Smooth muscle cell (in vitro differentiated cells): ENCODE measurements at regions not wholly inside any gene's neighbourhood (a gene's known extent, or its start where the extent isn't known, plus 50 kb on each side); places are given as distances from the start of the nearest gene placed in this dataset.

Experiments used
- DNase-seq: peaks from one replicate; lab custom pipeline; 2025; ENCODE audit not compliant: unreplicated experiment; lab: John Stamatoyannopoulos, UW
- H2AFZ ChIP-seq: fragments of 200-600 bp; sonication (generic); 2 replicates; pipeline ENCODE4 v1.6.0; 2016; ENCODE audit warnings: antibody characterized with exemption, low read depth, mild to moderate bottlenecking
- H3F3A ChIP-seq: fragments of 200-600 bp; sonication (generic); 2 replicates; pipeline ENCODE4 v1.6.0; 2017; ENCODE audit warnings: antibody characterized with exemption, low read depth
- H3K27ac ChIP-seq: fragments of 200-600 bp; sonication (generic); 2 replicates; pipeline ENCODE4 v1.5.1; 2016; ENCODE audit warnings: low read depth, mild to moderate bottlenecking
- H3K27me3 ChIP-seq: fragments of 200-600 bp; sonication (generic); 2 replicates; pipeline ENCODE4 v1.6.1; 2016; ENCODE audit warnings: low read depth, mild to moderate bottlenecking
- H3K36me3 ChIP-seq: fragments of 200-600 bp; sonication (generic); 2 replicates; pipeline ENCODE4 v1.5.1; 2016; ENCODE audit warnings: low read depth
- H3K4me1 ChIP-seq: fragments of 200-600 bp; sonication (generic); 2 replicates; pipeline ENCODE4 v1.5.1; 2016; ENCODE audit warnings: low read depth
- H3K4me2 ChIP-seq: fragments of 200-600 bp; sonication (generic); 2 replicates; pipeline ENCODE4 v1.6.0; 2016; ENCODE audit warnings: mild to moderate bottlenecking
- H3K4me3 ChIP-seq: fragments of 200-600 bp; sonication (generic); 2 replicates; pipeline ENCODE4 v1.5.1; 2016; ENCODE audit warnings: mild to moderate bottlenecking
- H3K79me2 ChIP-seq: fragments of 200-600 bp; sonication (generic); 2 replicates; pipeline ENCODE4 v1.6.0; 2016; ENCODE audit warnings: low read depth, mild to moderate bottlenecking
- H3K9ac ChIP-seq: fragments of 200-600 bp; sonication (generic); 2 replicates; pipeline ENCODE4 v1.6.0; 2016; ENCODE audit warnings: low read depth
- H3K9me3 ChIP-seq: fragments of 200-600 bp; sonication (generic); replicated peaks from 2 replicates; pipeline ENCODE4 v1.5.1; 2016; ENCODE audit warnings: low read depth
- H4K20me1 ChIP-seq: fragments of 200-600 bp; sonication (generic); 2 replicates; pipeline ENCODE4 v1.6.0; 2016; ENCODE audit warnings: low read depth
- WGBS: methylation state at CpG from one replicate; pipeline ENCODE4 v1.1.7; 2016; ENCODE audit warnings: low lambda C conversion rate; 5-methylcytosine and 5-hydroxymethylcytosine counted together
- TF ChIP-seq, protein P1 (sequence below): fragments of 200-600 bp; sonication (generic); IDR thresholded peaks from 2 replicates; pipeline ENCODE4 v1.5.1; 2017; ENCODE audit warnings: borderline replicate concordance, mild to moderate bottlenecking, antibody characterized with exemption; ENCODE audit not compliant: insufficient read depth, poor library complexity, severe bottlenecking

- no peak overlapping the region for H3K9ac ChIP-seq
- no peaks in the 10 kb centered on the region for H3K27me3 ChIP-seq
- no peaks in the 10 kb centered on the region for H3K79me2 ChIP-seq
- WGBS = 82% methylated on average over 4 of the region's 4 CpGs
- H3K36me3 ChIP-seq = no peaks in the 10 kb centered on the region
- TF ChIP-seq, protein P1, sequence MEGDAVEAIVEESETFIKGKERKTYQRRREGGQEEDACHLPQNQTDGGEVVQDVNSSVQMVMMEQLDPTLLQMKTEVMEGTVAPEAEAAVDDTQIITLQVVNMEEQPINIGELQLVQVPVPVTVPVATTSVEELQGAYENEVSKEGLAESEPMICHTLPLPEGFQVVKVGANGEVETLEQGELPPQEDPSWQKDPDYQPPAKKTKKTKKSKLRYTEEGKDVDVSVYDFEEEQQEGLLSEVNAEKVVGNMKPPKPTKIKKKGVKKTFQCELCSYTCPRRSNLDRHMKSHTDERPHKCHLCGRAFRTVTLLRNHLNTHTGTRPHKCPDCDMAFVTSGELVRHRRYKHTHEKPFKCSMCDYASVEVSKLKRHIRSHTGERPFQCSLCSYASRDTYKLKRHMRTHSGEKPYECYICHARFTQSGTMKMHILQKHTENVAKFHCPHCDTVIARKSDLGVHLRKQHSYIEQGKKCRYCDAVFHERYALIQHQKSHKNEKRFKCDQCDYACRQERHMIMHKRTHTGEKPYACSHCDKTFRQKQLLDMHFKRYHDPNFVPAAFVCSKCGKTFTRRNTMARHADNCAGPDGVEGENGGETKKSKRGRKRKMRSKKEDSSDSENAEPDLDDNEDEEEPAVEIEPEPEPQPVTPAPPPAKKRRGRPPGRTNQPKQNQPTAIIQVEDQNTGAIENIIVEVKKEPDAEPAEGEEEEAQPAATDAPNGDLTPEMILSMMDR = no peak
- H3K4me2 ChIP-seq = no peak overlapping the region
- no peak for DNase-seq
- H3K9me3 ChIP-seq = no peaks in the 10 kb centered on the region
- no peak overlapping the region for H3K27ac ChIP-seq
- no peaks in the 10 kb centered on the region for H3F3A ChIP-seq
- H2AFZ ChIP-seq = no peak overlapping the region
- no peak overlapping the region for H3K4me3 ChIP-seq
- no peaks in the 10 kb centered on the region for H4K20me1 ChIP-seq
- no peaks in the 10 kb centered on the region for H3K4me1 ChIP-seq
Observed at GRCh38 chr4:89398146-89398545, 90.5 kb upstream of the GPRIN3 start.

DNA sequence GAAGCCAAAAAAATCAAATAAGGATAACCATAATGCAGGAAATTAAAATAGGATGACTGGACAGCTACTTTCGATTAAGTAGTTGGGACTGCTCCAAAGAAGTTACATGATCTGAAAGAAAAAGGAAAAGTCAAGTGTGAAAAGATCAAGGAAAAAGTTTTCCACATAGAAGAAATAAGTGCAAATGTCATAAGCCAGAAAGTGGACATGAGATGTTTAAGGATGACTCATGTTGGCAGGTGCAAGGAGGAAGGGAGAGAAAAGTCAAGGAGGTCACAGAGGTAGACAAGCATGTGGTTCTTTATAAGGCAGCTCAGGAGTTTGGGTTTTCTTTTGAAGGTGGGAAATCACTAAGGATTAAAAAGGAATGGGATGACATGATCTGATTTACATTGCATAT is 89.8 kb upstream of the GPRIN3 start:
- 93% methylated on average over 1 of the region's 1 CpG for WGBS
- H3K27me3 ChIP-seq = no peaks in the 10 kb centered on the region

DNA sequence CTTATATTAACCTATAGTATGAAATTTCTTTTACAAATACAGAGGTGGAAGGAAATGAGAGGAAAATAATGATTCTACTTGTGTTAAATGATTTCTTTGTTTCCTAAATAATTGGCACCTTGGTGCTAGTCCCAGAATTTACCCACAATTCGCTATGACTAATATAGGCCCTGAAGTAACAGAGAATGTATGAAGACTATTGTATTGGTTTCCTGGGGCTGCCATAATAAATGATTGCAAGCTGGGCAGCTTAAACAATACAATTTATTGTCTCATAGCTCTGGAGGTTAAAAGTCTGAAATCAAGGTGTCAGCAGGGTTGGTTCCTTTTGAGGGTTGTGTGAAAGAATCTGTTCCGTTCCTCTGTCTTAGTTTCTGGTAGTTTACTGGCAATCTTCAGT is 74.8 kb upstream of the GPRIN3 start:
- Histone ChIP-seq H3K4me1 (no peaks in the 10 kb centered on the region), H2AFZ (no peak overlapping the region), H3K36me3 (no peaks in the 10 kb centered on the region), H4K20me1 (no peaks in the 10 kb centered on the region), H3K27me3 (peaks cover 4% of the 10 kb centered on the region), H3K27ac (no peak overlapping the region), H3F3A (no peaks in the 10 kb centered on the region), H3K4me3 (no peak overlapping the region), H3K79me2 (no peaks in the 10 kb centered on the region), H3K9ac (no peak overlapping the region), H3K4me2 (no peak overlapping the region), H3K9me3 (no peaks in the 10 kb centered on the region)
- TF ChIP-seq, protein P1 = no peak
- no peak for DNase-seq
- 89% methylated on average over 2 of the region's 2 CpGs for WGBS

More for the DNA sequence above, 89.8 kb upstream of the GPRIN3 start:
- TF ChIP-seq, protein P1 = no peak
- no peaks in the 10 kb centered on the region for H4K20me1 ChIP-seq
- H3F3A ChIP-seq = no peaks in the 10 kb centered on the region
- no peak overlapping the region for H3K4me3 ChIP-seq
- no peak overlapping the region for H3K9ac ChIP-seq
- H3K9me3 ChIP-seq = no peaks in the 10 kb centered on the region
- H3K79me2 ChIP-seq = no peaks in the 10 kb centered on the region
- no peaks in the 10 kb centered on the region for H3K4me1 ChIP-seq
- H2AFZ ChIP-seq = no peak overlapping the region
- H3K4me2 ChIP-seq = no peak overlapping the region
- no peak for DNase-seq
- no peaks in the 10 kb centered on the region for H3K36me3 ChIP-seq
- H3K27ac ChIP-seq = no peak overlapping the region

DNA sequence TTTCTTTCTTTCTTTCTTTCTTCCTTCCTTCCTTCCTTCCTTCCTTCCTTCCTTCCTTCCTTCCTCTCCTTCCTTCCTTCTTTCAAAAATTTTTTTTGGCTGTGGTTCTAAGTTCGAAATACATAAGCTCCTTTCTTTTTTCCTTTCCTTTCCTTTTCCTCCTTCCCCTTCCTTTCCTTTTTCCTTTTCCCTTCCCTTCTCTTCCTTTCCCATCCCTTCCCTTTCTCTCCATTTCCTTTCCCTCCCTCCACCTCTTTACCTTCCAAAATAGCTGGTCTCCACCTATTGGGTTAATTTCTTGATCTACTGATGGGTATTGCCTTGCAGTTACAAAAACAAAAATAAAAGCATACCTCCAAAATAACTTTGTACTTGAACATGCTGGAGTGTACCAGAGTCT is 73.4 kb upstream of the GPRIN3 start:
- H3K4me1 ChIP-seq = no peaks in the 10 kb centered on the region
- no peaks in the 10 kb centered on the region for H4K20me1 ChIP-seq
- H3K27ac ChIP-seq = no peak overlapping the region
- no peaks in the 10 kb centered on the region for H3K79me2 ChIP-seq
- no peak for DNase-seq
- H3K4me2 ChIP-seq = no peak overlapping the region
- TF ChIP-seq, protein P1 = no peak
- no peak overlapping the region for H3K9ac ChIP-seq
- H2AFZ ChIP-seq = no peak overlapping the region
- no peaks in the 10 kb centered on the region for H3K36me3 ChIP-seq
- no peaks in the 10 kb centered on the region for H3K9me3 ChIP-seq
- no peaks in the 10 kb centered on the region for H3F3A ChIP-seq
- WGBS = 83% methylated on average over 1 of the region's 1 CpG
- H3K27me3 ChIP-seq = peaks cover 4% of the 10 kb centered on the region
- H3K4me3 ChIP-seq = no peak overlapping the region
